Natural killer cell treated with Interleukin-12 subunit alpha and Interleukin-12 subunit beta and Interleukin-15 and Interleukin-18, amount 100 ng/mL, for 72 hours (primary cell): ENCODE measurements at regions not wholly inside any gene's neighbourhood (a gene's known extent, or its start where the extent isn't known, plus 50 kb on each side); places are given as distances from the start of the nearest gene placed in this dataset.
A peak's percentile ranks its signal among the peaks of the same experiment; 100 is the strongest.

Source experiments
- ATAC-seq, 2 donors: fragments of 150-1000 bp; cut with Tn5 transposase in 1 of 2; sonication (Bioruptor Pico), chemical (Tn5 transposase) in 1 of 2; 2 replicates each; pipeline ENCODE4 v1.10.0; 2021
- DNase-seq: peaks from one replicate; pipeline ENCODE4 v3.0.0; 2022; ENCODE audit warnings: low spot score
- H3K27ac Mint-ChIP-seq, 2 donors: 1 replicate in 1 of 2; 2 replicates in 1 of 2; pipeline ENCODE4 v1.8.0; 2022; ENCODE audit warnings: mixed read lengths in 2 of 2, mild to moderate bottlenecking in 1 of 2, moderate library complexity in 1 of 2
- H3K27me3 Mint-ChIP-seq, 2 donors: 1 replicate in 1 of 2; 2 replicates in 1 of 2; pipeline ENCODE4 v1.8.0; 2022; ENCODE audit warnings: mixed read lengths in 2 of 2
- H3K36me3 Mint-ChIP-seq: one replicate; pipeline ENCODE4 v1.8.0; 2022; ENCODE audit warnings: mixed read lengths
- H3K4me1 Mint-ChIP-seq, 2 donors: 1 replicate in 1 of 2; 2 replicates in 1 of 2; pipeline ENCODE4 v1.8.0; 2022; ENCODE audit warnings: low read depth in 2 of 2, mixed read lengths in 2 of 2, mild to moderate bottlenecking in 1 of 2
- H3K4me3 Mint-ChIP-seq: one replicate; pipeline ENCODE4 v1.8.0; 2022; ENCODE audit warnings: mixed read lengths
- H3K9me3 Mint-ChIP-seq: 2 replicates; pipeline ENCODE4 v1.8.0; 2022; ENCODE audit warnings: mixed read lengths

- Mint-ChIP-seq H3K36me3 (no peaks in the 10 kb centered on the region), H3K4me1 (peaks cover 21 to 47% of the 10 kb centered on the region in 2 donors), H3K27me3 (peaks cover 9% of the 10 kb centered on the region in 2 donors), H3K9me3 (no peaks in the 10 kb centered on the region), H3K27ac (no peak overlapping the region), H3K4me3 (no peak overlapping the region)
- no peak for ATAC-seq
- no peak for DNase-seq
Measured at GRCh38 chr5:137567226-137567625, 68.1 kb upstream of the SPOCK1 start.

GRCh38 chr5:137566780-137567179, 67.7 kb upstream of the SPOCK1 start:
- H3K27me3 Mint-ChIP-seq: peaks cover 9% of the 10 kb centered on the region in 2 donors
- no peak overlapping the region for H3K27ac Mint-ChIP-seq
- ATAC-seq (no peak), DNase-seq (no peak)
- H3K9me3 Mint-ChIP-seq: no peaks in the 10 kb centered on the region
- no peaks in the 10 kb centered on the region for H3K36me3 Mint-ChIP-seq
- peaks cover 21 to 47% of the 10 kb centered on the region in 2 donors for H3K4me1 Mint-ChIP-seq
- H3K4me3 Mint-ChIP-seq: no peak overlapping the region

- Mint-ChIP-seq H3K4me3 (no peak overlapping the region), H3K36me3 (no peaks in the 10 kb centered on the region), H3K27me3 (peaks cover 9% of the 10 kb centered on the region in 2 donors), H3K9me3 (no peaks in the 10 kb centered on the region), H3K4me1 (peaks cover 21 to 45% of the 10 kb centered on the region in 2 donors), H3K27ac (peak overlapping the region in 1 of 2 donors; percentile 38)
- DNase-seq (no peak), ATAC-seq (no peak)
Measured at GRCh38 chr5:137566118-137566541, 67.0 kb upstream of the SPOCK1 start.

GRCh38 chr5:137565450-137565849, 66.3 kb upstream of the SPOCK1 start:
- DNase-seq (no peak), ATAC-seq (no peak)
- Mint-ChIP-seq H3K27me3 (peaks cover 6 to 9% of the 10 kb centered on the region in 2 donors), H3K27ac (peak overlapping the region in 1 of 2 donors; percentile 38), H3K4me3 (peak overlapping the region; percentile 10), H3K36me3 (no peaks in the 10 kb centered on the region), H3K4me1 (peaks cover 19 to 38% of the 10 kb centered on the region in 2 donors), H3K9me3 (no peaks in the 10 kb centered on the region)

- Mint-ChIP-seq H3K4me3 (peak overlapping the region; percentile 23), H3K27me3 (peaks cover 11 to 14% of the 10 kb centered on the region in 2 donors), H3K9me3 (no peaks in the 10 kb centered on the region), H3K4me1 (peaks cover 14 to 29% of the 10 kb centered on the region in 2 donors), H3K36me3 (no peaks in the 10 kb centered on the region), H3K27ac (no peak overlapping the region)
- peak in 1 of 2 donors; percentile 61 for ATAC-seq
- DNase-seq: no peak
Measured at GRCh38 chr5:137564398-137564961, 65.4 kb upstream of the SPOCK1 start.

- Mint-ChIP-seq H3K4me1 (peaks cover 14 to 23% of the 10 kb centered on the region in 2 donors), H3K9me3 (no peaks in the 10 kb centered on the region), H3K27ac (no peak overlapping the region), H3K4me3 (peak overlapping the region; percentile 23), H3K27me3 (peaks cover 15 to 17% of the 10 kb centered on the region in 2 donors), H3K36me3 (no peaks in the 10 kb centered on the region)
- DNase-seq (no peak), ATAC-seq (peak in 1 of 2 donors; percentile 59)
Measured at GRCh38 chr5:137563646-137564397, 64.7 kb upstream of the SPOCK1 start.

GRCh38 chr5:137563301-137563645, 64.1 kb upstream of the SPOCK1 start:
- Mint-ChIP-seq H3K4me3 (peak overlapping the region; percentile 23), H3K36me3 (no peaks in the 10 kb centered on the region), H3K4me1 (peaks cover 14 to 22% of the 10 kb centered on the region in 2 donors), H3K27ac (no peak overlapping the region), H3K9me3 (no peaks in the 10 kb centered on the region), H3K27me3 (peaks cover 15 to 19% of the 10 kb centered on the region in 2 donors)
- ATAC-seq: no peak
- DNase-seq: no peak

- Mint-ChIP-seq H3K36me3 (no peaks in the 10 kb centered on the region), H3K4me1 (peaks cover 14 to 22% of the 10 kb centered on the region in 2 donors), H3K27me3 (peaks cover 15 to 19% of the 10 kb centered on the region in 2 donors), H3K9me3 (no peaks in the 10 kb centered on the region), H3K4me3 (no peak overlapping the region), H3K27ac (no peak overlapping the region)
- no peak for ATAC-seq
- no peak for DNase-seq
Measured at GRCh38 chr5:137561608-137562007, 62.5 kb upstream of the SPOCK1 start.

GRCh38 chr5:137560420-137560819, 61.3 kb upstream of the SPOCK1 start:
- no peaks in the 10 kb centered on the region for H3K9me3 Mint-ChIP-seq
- H3K4me3 Mint-ChIP-seq: no peak overlapping the region

More at GRCh38 chr5:137560420-137560819, 61.3 kb upstream of the SPOCK1 start:
- Mint-ChIP-seq H3K36me3 (no peaks in the 10 kb centered on the region), H3K4me1 (peaks cover 14 to 19% of the 10 kb centered on the region in 2 donors), H3K27me3 (peaks cover 17 to 21% of the 10 kb centered on the region in 2 donors), H3K27ac (no peak overlapping the region)
- DNase-seq (no peak), ATAC-seq (no peak)
